DMS 273 treated with DMSO at 0.1 percent for 48 hours (cell line): ENCODE measurements at regions not wholly inside any gene's neighbourhood (a gene's known extent, or its start where the extent isn't known, plus 50 kb on each side); places are given as distances from the start of the nearest gene placed in this dataset.

ENCODE experiments used
- DNase-seq: peaks from one replicate; lab custom pipeline; 2025; lab: John Stamatoyannopoulos, UW

DNA sequence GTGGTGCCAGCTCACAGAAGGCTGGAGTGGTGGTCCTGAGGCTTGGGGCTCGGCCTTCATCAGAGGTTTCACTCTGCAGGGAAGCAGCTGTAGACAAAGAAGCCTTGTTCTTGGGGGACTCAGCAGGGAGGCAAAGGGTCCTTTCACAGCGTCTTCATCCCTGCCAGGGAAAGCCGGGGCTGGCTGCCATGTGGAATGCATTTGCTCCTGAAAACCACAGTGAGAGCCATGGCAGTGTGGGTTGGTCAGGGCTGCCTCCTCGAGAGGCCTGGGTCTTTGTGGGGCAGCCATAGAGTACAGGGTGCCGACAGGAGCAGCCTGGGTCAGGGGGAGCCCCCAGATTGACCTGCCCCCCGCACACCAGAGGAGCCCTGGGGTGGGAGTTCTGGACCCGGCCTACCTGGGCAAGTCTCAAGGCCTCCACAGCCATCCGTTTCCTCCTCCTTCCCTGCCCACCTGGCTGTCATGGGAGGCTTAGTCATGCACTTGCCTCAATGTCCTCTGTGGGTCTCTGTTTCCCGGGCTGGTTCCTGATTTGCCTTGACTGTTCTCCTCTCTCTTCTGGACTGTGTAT is 144.0 kb downstream of the CDC5L start:
- no peak for DNase-seq

DNA sequence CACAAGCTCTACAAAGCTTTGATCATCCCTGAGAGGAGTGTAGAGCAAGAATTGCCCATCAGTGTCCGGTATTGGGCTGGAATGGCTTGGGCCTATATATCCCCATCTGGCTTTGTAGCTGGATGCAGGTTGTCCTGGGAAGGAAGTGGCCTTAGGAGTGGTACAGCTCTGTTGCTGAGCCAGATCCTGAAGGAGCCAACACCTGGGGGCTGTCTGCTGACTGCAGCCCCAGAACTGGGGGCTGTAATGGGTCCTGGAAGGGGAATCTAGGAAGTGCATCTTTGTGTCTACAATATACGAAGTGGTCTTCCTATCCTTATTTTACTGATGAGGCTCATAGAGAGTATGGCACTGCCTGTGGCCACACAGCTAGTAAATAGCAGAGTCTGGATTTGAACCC is 145.9 kb downstream of the CDC5L start:
- no peak for DNase-seq

DNA sequence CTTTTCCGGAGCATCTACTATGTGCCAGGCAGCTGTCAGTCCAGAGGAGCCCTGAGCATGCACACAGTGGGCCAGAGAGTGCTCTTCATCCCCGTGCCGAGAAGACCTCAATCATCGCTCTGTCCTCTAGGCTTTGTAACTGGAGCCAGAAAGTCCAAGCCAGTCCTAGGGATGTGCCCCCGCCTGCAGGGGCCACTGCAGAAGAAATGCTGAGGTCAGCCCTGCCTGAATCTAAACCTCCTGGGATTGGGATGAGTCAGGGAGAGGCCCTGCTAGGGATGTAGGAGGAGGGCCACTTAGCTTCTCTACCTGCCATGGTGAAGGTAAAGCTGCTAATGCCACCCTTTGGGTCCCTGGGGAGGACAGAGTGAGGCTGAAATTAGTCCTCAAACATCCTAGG is 146.8 kb downstream of the CDC5L start:
- no peak for DNase-seq

DNA sequence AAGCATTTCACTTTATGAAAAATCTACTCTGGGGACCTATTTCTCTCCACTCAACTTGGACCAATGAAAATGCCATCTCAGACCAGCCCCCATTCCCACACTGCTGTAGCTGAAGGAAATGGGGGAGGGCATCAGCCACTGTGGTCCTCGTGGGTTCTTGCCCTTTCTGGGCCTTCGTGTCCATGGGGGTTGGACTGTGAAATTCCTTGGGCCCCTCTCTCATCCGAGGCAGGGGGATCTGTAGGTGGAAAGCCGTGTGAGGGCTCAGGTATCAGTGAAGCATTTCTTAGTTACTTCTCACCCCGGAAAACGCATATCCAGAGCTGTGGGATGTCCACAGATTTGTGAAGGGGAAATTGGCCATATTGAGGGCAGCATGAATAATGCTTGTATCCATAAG is 147.9 kb downstream of the CDC5L start:
- no peak for DNase-seq

DNA sequence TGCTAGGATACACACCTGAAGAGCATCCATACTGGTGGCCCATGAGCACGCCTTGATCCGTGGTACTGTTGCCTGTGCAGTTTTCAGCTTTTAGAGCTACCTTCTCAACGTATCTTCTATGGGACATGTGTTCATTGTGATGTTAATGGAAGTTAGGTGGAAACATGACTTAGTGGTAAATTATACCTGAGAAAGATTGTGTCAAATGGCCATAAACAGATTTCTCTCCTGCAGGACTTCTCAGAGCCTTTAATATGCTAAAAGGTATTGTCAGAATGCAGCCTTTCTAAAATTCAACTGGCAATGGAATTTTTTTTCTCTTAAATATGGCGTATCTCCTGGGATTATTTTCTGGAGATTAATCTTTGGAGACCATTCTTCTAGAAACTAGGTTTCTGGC is 148.5 kb downstream of the CDC5L start:
- no peak for DNase-seq

DNA sequence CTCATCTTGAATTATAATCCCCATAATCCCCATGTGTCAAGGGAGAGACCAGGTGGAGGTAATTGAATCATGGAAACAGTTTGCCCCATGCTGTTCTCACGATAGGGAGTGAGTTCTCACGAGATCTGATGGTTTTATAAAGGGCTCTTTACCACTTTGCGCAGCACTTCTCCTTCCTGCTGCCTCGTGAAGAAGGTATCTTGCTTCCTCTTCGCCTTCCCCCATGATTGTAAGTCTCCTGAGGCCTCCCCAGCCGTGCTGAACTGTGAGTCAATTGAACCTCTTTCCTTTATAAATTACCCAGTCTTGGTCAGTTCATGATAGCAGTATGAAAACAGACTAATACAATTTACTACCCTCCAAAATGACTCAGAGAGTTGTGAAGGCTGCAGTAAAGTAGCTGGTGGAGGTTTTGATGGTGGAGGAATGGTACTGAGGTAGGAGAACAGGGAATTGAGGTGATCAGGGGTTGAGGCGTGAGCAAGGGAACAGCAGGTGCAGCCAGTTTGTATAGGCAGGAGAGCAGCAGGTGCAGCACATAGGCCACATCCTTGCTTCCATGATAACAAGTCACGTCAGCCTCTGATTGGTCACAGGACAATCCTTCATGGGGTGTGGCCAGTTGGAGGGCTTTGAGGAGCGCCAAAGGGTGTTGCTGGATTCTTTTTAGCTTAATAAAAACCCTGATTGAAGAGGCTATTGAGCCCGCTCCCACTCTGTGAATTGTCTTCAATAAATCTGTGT is 150.0 kb downstream of the CDC5L start:
- no peak for DNase-seq

DNA sequence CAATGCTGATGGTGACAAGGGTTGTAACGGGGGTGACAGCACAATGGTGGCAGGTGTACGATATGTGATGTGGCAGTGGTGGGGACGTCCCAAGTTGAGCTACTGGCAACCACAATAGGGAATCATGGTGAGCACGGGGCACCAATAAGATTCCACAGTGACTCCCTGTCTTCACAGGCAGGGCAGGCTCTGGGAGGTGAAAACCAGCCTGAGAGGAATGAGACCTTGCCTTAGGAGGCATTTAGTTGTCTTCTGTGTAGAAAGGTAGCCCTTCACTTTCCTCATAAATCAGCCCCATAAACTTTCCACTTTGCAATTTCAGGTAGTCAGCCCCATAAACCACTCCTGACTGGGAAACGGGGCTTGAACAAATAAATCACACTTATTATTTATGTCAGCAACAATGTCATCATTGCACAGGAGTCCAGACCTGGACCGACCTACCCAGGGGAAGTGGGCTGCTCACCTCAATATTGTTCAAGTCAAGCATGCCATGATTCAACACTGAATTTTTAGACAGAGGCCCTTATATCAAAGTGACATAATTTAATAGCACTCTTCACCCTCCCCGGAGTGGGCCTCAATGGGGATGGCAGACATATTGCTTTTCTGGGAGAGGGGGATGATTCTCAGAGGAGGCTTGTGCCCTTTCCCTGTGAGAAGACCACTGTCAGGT is 150.8 kb downstream of the CDC5L start:
- no peak for DNase-seq

DNA sequence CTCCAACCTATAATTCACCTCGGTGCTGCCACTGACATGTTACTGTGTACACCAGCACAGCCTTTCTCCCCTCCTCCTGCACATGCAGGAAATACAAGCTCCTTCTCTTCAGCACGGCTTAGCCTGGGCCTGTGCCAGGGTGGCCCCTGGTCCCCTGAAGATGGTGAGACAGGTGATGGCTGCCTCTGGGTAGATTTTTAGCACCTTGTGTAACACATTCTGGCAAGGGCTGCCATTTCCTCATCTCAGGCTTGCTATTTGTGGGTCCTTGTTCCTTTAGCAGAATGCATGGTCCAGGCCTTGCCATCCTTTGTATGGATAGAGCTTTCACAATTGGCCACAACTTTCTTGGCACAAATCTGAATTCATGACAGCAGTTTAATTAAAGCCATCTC is 151.3 kb downstream of the CDC5L start:
- DNase-seq: no peak

DNA sequence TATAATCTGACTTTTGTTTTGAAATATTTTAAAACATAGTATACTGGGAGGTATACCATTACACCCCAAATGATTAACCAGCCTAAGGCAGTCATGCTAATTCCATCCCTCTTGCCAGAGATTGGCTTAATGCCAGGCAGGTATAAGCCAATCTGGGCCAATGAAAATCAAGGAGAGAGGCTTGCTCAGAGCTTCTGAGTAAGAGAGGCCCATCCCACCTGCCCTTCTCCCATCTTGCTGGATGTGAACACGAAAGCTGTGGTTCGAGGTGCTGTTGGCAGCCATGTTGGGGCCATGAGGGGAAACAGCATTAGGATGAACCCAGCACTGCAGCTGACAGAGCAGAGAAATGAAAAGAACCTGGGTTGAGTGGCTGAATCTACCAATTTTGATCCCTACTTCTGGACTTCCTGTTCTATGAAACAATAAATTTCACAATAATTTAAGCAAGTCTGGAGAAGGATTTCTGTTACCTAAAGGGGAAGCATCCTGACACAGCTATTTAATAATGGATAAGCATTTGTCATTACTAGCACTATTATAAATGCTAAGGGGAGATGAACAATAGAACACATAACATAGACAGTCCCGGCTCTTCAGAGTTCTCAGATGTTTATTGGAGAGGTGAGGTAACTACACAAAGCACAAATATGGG is 152.3 kb downstream of the CDC5L start:
- no peak for DNase-seq

DNA sequence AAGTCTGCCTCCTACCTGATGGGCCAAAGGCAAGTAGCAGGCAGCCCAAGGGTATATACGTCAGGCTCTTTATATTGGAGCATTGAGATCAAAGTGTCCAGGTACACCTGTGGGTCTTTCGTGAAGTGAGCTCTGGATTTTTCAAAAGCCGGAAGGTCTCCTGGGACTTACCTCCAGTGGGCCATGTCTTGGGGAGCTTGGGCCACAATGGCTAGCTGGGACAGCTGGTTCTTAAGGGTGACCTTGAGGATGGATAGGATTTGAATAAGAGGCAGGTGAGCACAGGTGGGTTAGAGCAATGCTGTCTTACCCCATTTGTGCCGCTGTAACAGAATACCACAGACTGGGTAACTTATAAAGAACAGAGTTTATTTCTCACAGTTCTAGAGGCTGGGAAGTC is 153.4 kb downstream of the CDC5L start:
- no peak for DNase-seq

DNA sequence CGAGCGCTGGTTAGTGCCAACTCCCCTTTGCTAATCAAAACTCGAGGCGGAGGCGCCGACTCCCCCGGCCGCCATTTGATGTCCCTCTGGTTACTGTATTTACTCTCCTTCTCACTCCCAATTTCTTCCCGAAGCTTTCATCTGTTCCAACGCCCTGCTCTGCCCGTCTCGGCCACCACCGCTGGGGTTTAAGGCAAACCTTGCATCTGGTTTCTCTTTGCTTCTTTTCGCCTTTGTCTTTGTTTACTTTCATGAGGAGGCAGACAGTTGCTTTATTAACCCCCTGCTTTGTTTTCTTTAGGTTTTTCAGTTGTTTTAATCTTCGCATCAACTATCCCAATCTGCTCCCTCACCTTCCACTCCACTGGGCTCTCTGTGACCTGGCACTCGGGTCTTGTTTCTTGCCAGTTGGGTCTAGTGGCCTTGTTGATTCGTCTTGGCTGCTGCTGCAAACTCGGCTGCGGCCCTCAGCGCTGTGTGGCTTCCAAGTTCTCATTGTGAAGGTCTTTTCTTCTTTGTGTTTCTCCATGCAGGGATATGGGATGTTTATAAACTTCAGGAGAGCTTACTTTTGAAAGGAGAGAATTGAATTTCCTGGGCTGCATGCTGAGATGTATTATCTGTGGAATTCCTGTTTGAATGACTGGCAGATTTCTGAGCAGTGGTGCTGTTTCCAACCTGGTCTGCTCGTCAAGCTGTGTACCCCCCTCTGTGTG is 155.1 kb downstream of the CDC5L start:
- no peak for DNase-seq

DNA sequence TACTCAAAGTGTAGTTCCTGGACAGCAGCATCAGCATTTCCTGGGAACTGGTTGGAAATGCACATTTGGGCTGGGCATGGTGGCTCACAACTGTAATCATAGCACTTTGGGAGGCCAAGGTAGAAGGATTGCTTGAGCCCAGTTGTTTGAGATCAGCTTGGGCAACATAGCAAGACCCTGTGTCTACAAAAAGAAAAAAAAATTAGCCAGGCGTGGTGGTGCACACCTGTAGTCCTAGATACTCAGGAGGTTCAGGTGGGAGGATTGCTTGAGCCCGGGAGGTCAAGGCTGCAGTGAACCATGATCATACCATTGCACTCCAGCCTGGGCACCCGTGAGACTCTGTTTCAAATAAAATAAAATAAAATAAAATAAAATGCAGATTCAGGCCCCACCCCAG is 156.2 kb downstream of the CDC5L start:
- DNase-seq: no peak

DNA sequence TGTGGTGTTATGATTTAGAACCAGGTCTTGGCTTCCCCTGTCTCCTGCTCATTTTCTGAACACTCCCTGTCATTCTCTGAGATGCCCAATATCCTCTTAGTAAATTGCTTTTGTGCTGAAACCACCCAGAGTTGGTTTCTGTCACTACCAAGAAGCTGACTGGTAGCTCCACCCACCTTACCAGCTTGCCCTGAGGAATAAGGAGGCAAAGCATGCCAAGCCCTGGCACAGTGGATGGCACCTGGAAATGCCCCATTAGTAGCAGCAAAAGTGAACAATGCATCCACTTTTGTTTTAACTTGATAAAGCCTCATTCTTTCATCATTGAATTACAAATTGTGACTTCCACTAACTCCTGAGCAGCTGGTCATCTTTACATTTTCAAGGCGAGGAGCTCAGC is 157.7 kb downstream of the CDC5L start:
- DNase-seq: no peak

DNA sequence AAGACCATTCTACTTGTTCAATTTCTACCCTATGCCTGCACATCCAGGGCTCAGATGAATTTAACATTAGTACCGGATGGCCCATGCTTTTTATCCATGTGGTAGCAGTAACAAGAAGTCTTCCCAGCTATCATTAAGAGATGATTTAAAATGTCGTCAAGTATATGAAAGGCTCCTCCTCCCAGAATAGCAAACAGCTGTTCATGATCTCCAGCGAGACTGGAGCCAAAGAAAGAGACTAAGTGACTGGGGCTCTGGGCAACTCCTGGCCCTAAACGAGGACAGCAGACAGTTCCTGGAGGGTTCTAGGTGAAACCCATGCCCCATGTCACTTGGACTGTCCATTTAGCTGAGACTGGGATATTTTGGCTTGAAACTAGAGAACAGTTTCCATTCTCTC is 160.8 kb downstream of the CDC5L start:
- no peak for DNase-seq

DNA sequence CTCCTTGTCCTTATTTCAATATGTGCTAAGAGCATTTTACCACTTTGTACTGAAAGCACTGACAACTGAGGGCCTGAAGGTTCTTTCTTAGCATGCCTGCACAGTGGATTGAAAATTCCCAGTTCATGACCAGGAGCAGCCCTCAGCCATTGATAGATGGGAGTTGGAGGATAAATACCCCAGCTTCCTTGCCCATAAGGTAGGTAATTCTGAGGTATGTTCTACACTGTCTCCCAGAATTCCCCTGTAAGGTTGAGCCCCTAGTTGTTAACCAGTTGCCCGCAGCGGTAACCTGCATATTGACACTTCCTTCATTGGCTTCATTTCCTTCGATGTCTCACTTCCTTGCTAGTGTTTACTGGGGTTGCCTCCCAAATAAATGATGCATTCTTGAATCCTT is 162.0 kb downstream of the CDC5L start:
- DNase-seq: no peak

DNA sequence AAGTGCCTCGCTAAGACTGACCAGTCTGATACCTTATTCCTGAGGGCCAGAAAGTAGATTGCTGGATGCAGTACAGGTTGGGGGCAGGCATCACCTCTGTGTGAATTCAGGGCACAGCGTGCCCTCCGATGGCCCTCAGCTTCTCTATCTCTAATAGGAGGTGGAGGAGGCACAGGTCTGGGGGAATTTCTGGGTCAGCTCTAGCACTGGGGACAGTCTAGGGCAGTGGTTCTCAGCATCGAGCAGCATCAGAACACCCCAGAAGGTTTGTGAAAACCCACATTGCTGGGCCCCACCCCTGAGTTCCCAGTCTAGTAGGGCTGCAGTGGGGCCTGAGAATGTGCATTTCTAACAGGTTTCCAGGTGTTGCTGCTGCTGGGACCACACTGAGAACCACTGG is 166.7 kb downstream of the CDC5L start:
- DNase-seq: no peak

DNA sequence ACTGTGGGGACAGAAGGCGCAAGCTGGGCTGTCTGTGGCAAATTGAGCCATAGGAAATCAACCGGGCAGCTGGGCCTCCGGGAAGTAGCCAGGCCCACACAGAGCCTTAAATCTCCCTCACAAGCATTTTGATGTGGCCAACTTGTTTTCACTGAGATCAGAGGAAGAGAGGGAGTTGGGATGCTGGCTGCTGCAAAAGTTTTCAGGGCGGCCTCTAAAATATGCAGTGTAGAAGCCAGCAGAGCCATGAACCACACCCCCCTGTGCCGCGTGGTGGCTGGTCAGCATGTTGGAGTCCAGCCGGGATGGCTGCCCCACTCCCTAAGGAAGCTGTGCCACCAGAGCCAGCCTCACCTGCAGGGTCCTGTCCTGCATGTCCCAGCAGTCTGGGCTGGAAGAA is 167.4 kb downstream of the CDC5L start:
- DNase-seq: no peak

DNA sequence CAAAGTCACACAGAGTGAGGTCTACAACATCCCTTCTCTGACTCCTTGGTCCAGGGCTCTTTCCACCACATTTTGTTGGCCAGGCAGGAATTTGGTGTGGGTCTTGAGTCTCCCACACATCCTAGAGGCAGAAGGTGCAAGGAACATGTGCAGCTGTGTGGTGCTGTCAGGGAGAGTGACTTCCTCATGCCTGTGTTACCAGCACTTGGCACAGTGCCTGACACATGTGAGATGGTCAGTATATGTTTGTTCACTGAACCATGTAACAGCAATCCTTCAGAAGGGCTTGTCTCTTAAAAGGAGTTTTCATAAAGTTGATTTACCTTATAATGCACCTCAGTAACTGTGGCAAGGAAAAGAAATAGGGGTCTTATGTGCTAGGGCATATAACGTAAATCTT is 168.5 kb downstream of the CDC5L start:
- no peak for DNase-seq

DNA sequence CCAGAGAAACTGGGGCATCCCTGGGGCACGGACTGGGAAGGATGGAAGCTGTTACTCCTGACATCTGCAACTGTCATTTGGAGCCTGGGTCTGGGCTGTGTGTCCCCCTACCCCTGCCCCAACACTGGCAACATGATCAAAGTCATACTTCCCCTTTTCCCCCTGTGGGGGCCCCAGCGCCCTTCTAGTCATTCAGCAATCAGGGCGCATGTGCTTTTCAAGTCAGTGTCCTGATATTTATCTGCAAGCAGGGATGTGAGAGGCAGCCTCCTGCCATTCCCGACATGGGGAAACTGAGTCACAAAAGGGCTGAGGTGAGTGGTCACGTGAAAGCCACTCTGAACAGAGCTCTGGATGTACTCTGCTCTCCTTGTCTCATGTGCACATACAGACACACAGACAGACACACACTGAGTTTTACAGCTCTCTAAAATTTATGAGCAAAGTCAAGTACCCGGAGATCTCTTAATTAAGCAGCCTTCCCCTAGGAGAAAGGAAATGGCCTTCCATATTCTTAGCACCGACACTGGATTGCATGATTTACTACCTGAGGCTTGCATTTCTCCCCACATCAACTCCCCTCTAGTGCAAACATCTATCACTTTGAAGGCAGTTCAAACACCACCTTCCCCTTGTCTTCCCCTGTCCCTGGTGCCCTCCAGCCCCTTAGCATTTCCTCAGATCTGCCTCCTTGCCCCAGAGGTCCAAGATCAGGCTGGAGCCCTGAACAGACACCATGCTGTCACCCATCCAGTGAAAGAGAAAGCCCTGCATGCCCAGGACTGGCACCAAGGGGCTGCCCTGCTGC is 170.7 kb downstream of the CDC5L start:
- no peak for DNase-seq

DNA sequence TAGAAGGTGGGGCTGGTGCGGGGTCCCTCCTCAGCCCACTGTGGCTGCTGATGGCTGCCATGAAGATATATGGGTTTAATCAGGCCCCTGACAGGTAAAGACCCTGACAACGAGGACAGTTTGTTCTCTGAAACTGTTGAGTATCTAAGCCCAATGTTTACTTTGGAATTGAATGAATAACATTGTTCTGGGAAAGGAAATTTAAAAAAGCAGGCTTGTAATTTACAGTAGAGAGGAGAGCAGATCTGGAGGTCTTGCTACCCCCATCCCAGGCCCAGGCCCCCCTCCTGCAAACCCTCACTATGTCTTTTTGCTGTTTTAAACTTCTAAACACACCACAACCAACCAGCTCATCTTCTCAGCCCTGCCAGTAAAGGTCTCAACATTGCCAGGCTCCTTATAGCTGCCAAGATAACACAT is 171.3 kb downstream of the CDC5L start:
- no peak for DNase-seq

DNA sequence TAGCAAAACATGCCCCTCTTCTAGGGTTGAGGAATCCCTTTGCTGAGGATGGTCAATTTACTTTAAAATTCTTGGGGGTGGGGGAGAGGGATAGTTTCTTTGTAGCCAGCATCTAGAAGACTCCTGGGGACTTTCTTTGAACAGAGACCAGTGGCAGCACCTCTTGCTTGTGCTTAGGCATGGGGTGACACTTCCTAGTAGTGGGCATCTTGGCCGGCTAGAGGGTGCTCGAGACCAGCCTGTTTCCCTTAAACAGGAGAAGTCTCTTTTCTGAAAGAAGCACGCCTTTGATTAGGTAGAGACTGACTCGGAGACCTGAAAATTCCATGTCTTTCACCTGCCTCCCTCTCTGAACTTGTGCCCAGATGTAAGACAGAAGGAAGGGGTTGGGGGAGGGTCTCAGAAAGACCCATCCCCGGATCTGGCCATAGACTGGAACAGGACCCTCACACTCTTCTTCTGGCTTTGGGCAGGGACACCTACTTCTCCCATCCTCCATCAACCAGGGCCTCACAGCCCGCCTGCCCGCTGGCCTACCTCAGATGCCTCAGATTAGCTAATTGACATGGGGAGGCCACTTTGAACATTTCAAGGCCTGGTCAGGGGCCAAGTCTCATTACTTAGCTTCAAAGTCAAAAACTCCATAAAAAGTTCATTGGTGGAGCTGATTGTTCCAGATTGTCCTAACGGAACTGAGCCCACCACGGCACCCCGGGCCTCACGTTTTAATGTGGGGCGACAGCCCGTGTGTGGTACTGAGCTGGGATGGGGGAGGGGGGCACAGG is 172.2 kb downstream of the CDC5L start:
- DNase-seq: no peak
